Loucy (cell line): ENCODE measurements at regions not wholly inside any gene's neighbourhood (a gene's known extent, or its start where the extent isn't known, plus 50 kb on each side); places are given as distances from the start of the nearest gene placed in this dataset.

Experiments
- H2AFZ ChIP-seq: fragments of 200-600 bp; sonication (generic); 2 replicates; pipeline ENCODE4 v1.6.0; 2016; ENCODE audit warnings: antibody characterized with exemption, mild to moderate bottlenecking, low read length, moderate library complexity
- H3F3A ChIP-seq: fragments of 200-600 bp; 2 replicates; pipeline ENCODE4 v1.6.0; 2016; ENCODE audit warnings: antibody characterized with exemption, low read depth, mild to moderate bottlenecking
- H3K27me3 ChIP-seq: fragments of 200-600 bp; sonication (generic); 2 replicates; pipeline ENCODE4 v1.6.1; 2014; ENCODE audit warnings: low read length, mild to moderate bottlenecking; ENCODE audit not compliant: insufficient read depth, poor library complexity, severe bottlenecking
- H3K36me3 ChIP-seq: fragments of 200-600 bp; sonication (generic); 2 replicates; pipeline ENCODE4 v1.6.1; 2016; ENCODE audit warnings: low read length; ENCODE audit not compliant: insufficient read depth
- H3K4me1 ChIP-seq: fragments of 200-600 bp; sonication (generic); 2 replicates; pipeline ENCODE4 v1.5.1; 2014; ENCODE audit warnings: low read length, mild to moderate bottlenecking; ENCODE audit not compliant: insufficient read depth, poor library complexity, severe bottlenecking
- H3K4me2 ChIP-seq: fragments of 200-600 bp; sonication (generic); 2 replicates; pipeline ENCODE4 v1.6.0; 2014; ENCODE audit warnings: antibody characterized with exemption, low read length, low read depth, mild to moderate bottlenecking; ENCODE audit not compliant: poor library complexity, severe bottlenecking
- H3K4me3 ChIP-seq: fragments of 200-600 bp; sonication (generic); 2 replicates; pipeline ENCODE4 v1.5.1; 2014; ENCODE audit warnings: low read length, mild to moderate bottlenecking, mixed read lengths; ENCODE audit not compliant: poor library complexity, severe bottlenecking
- H3K79me2 ChIP-seq: fragments of 200-600 bp; sonication (generic); 2 replicates; pipeline ENCODE4 v1.6.1; 2014; ENCODE audit warnings: low read length; ENCODE audit not compliant: insufficient read depth
- H3K9ac ChIP-seq: fragments of 200-600 bp; sonication (generic); 2 replicates; pipeline ENCODE4 v1.6.0; 2014; ENCODE audit warnings: mild to moderate bottlenecking, low read depth, low read length, moderate library complexity; ENCODE audit not compliant: poor library complexity, severe bottlenecking
- H3K9me2 ChIP-seq: fragments of 200-600 bp; sonication (generic); replicated peaks from 2 replicates; pipeline ENCODE4 v1.6.1; 2016; ENCODE audit warnings: low read depth, low read length, mixed read lengths
- H3K9me3 ChIP-seq: fragments of 200-600 bp; sonication (generic); 2 replicates; pipeline ENCODE4 v1.6.1; 2014; ENCODE audit warnings: mild to moderate bottlenecking, antibody characterized with exemption, low read length, low read depth; ENCODE audit not compliant: insufficient read depth
- H4K20me1 ChIP-seq: fragments of 200-600 bp; sonication (generic); 2 replicates; pipeline ENCODE4 v1.6.0; 2014; ENCODE audit warnings: antibody characterized with exemption, low read length, mild to moderate bottlenecking; ENCODE audit not compliant: insufficient read depth, poor library complexity, severe bottlenecking
- EZH2phosphoT487 ChIP-seq: fragments of 200-600 bp; IDR thresholded peaks from 2 replicates; pipeline ENCODE4 v1.6.1; 2018; ENCODE audit warnings: antibody characterized with exemption, mild to moderate bottlenecking, moderate library complexity, borderline replicate concordance
- TF ChIP-seq, protein P1 (sequence below): fragments of 200-600 bp; sonication (generic); conservative IDR thresholded peaks from 2 replicates; pipeline ENCODE4 v1.5.1; 2014; ENCODE audit warnings: mild to moderate bottlenecking, antibody characterized with exemption, low read length

DNA sequence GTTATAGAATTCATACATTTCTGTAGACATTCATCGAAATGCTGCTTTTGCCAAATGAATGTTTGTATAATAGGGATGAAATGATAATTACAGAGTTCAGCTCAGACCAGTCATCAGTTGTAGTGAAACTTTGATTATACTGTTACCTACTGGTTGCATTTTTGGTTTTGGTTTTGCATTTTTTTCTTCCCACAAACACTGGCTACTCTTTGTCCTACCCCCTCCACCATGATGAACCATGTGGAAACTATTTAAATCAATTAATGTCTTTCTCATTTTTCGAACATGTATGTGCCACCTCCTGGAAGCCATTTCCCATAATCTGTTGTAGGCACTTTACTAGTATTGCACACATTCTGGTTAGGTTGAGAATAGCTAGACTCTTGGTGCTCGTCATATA, 75.3 kb upstream of the MTNR1B start:
- Histone ChIP-seq H3K9ac (no peak overlapping the region), H2AFZ (no peak overlapping the region), H3K79me2 (no peaks in the 10 kb centered on the region), H4K20me1 (no peaks in the 10 kb centered on the region), H3F3A (no peaks in the 10 kb centered on the region), H3K36me3 (no peaks in the 10 kb centered on the region), H3K4me3 (no peak overlapping the region), H3K9me3 (no peaks in the 10 kb centered on the region), H3K27me3 (no peaks in the 10 kb centered on the region), H3K9me2 (no peaks in the 10 kb centered on the region), H3K4me1 (no peaks in the 10 kb centered on the region), H3K4me2 (no peak overlapping the region)
- no peak for TF ChIP-seq EZH2phosphoT487
- TF ChIP-seq, protein P1, sequence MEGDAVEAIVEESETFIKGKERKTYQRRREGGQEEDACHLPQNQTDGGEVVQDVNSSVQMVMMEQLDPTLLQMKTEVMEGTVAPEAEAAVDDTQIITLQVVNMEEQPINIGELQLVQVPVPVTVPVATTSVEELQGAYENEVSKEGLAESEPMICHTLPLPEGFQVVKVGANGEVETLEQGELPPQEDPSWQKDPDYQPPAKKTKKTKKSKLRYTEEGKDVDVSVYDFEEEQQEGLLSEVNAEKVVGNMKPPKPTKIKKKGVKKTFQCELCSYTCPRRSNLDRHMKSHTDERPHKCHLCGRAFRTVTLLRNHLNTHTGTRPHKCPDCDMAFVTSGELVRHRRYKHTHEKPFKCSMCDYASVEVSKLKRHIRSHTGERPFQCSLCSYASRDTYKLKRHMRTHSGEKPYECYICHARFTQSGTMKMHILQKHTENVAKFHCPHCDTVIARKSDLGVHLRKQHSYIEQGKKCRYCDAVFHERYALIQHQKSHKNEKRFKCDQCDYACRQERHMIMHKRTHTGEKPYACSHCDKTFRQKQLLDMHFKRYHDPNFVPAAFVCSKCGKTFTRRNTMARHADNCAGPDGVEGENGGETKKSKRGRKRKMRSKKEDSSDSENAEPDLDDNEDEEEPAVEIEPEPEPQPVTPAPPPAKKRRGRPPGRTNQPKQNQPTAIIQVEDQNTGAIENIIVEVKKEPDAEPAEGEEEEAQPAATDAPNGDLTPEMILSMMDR, result no peak

DNA sequence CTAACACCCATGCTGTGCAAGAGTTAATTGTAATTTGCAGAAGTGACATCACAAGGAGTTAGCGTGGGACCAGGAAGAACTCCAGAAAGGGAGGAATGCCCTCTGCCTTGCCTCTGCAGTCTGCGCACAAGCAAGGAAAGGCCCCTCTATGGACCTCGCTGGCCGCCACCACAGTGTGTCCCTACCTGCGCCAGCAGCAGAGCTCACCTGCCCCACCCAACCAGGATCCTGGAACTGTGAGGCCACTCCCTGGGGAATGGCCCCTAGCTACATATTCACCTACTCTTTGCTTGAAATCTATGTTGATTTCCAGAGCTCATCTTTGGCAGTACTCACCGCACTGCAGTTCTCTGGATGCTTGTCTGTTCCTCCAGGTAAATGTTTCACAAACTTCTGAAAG, 72.0 kb upstream of the MTNR1B start:
- H3K9me3 ChIP-seq, result no peaks in the 10 kb centered on the region

DNA sequence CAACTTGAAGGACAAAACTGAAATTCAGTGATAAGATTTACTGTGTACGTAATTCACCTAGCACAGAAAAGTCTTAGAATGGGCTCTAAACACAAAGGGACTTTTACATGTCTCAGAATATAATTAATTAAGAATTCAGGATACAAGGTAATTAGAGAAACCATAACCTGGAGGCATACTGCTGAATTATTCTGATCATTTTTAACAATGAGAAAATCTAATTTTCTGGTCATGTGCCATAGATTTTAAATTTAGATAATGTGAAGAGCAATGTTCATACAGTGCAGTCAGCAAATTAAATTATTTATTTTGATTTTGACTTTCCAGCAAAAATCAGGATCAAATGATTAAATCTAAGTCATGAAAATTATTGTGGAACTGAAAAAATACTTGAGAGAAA, 67.0 kb upstream of the MTNR1B start:
- H2AFZ ChIP-seq, result no peak overlapping the region
- TF ChIP-seq, protein P1, result no peak
- H3K4me3 ChIP-seq, result no peak overlapping the region
- H3K9me3 ChIP-seq, result no peaks in the 10 kb centered on the region
- no peaks in the 10 kb centered on the region for H4K20me1 ChIP-seq
- H3K27me3 ChIP-seq, result no peaks in the 10 kb centered on the region
- H3K36me3 ChIP-seq, result no peaks in the 10 kb centered on the region
- no peak overlapping the region for H3K4me2 ChIP-seq
- H3K9ac ChIP-seq, result no peak overlapping the region
- H3K79me2 ChIP-seq, result no peaks in the 10 kb centered on the region
- no peaks in the 10 kb centered on the region for H3K4me1 ChIP-seq
- H3K9me2 ChIP-seq, result no peaks in the 10 kb centered on the region
- H3F3A ChIP-seq, result no peaks in the 10 kb centered on the region

More for the DNA sequence above, 72.0 kb upstream of the MTNR1B start:
- Histone ChIP-seq H3F3A (no peaks in the 10 kb centered on the region), H3K36me3 (no peaks in the 10 kb centered on the region), H3K79me2 (no peaks in the 10 kb centered on the region), H3K4me2 (no peak overlapping the region), H2AFZ (no peak overlapping the region), H3K9ac (no peak overlapping the region), H3K9me2 (no peaks in the 10 kb centered on the region), H3K4me1 (no peaks in the 10 kb centered on the region), H3K27me3 (no peaks in the 10 kb centered on the region), H4K20me1 (no peaks in the 10 kb centered on the region), H3K4me3 (no peak overlapping the region)
- TF ChIP-seq EZH2phosphoT487, result no peak
- TF ChIP-seq, protein P1, result no peak
